HepG2 (cell line): ENCODE measurements at regions not wholly inside any gene's neighbourhood (a gene's known extent, or its start where the extent isn't known, plus 50 kb on each side); places are given as distances from the start of the nearest gene placed in this dataset.
"Not testable (repeated sequence)": the region's sequence is repeated elsewhere in the genome, so short reads cannot be mapped to it uniquely, and the experiment has no call there.

Source experiments
- ATAC-seq: fragments of 200-7000 bp; cut with Tn5 transposase; 3 replicates; pipeline ENCODE4 v1.9.1; 2020; ENCODE audit warnings: mild to moderate bottlenecking, moderate library complexity
- BruUV-seq: library from RNA; stranded (reverse); fragments of 400-500 nt; replicated peaks from 2 replicates; lab custom pipeline; 2021; lab: Mats Ljungman, UMichigan
- CTCF ChIA-PET: fragments of 300-600 bp; formaldehyde crosslinking; extraction: SDS; loops from one replicate; lab custom pipeline; 2021; ENCODE audit warnings: low total read pairs, inconsistent platforms, low intra/inter-chr PET ratio; lab: Yijun Ruan, JAX
- POLR2A ChIA-PET: fragments of 350-600 bp; sonication (Branson Sonifier 250); formaldehyde crosslinking; loops from one replicate; lab custom pipeline; 2020; ENCODE audit warnings: antibody characterized with exemption, inconsistent platforms; lab: Yijun Ruan, JAX
- DNase-seq: peaks from one replicate; pipeline ENCODE4 v3.0.0-alpha.2; 2015; ENCODE audit warnings: low spot score
- FAIRE-seq: peaks from 3 replicates; lab custom pipeline; 2011; peaks lifted over from hg19 to GRCh38; lab: Jason Lieb, UNC
- H2AFZ ChIP-seq: one replicate; pipeline ENCODE4 v1.6.1; 2011; ENCODE audit warnings: low read length, inconsistent platforms
- H3K27ac ChIP-seq: fragments of 300-600 bp; 3 replicates; pipeline ENCODE4 v1.8.0; 2011; ENCODE audit warnings: mixed run types, mild to moderate bottlenecking, mixed read lengths, low read length, inconsistent platforms; ENCODE audit not compliant: insufficient read depth; ENCODE audit errors: extremely low read length
- H3K27me3 ChIP-seq, 2 experiments: fragments of 200-600 bp in 1 of 2; 2 replicates in 1 of 2; 3 replicates in 1 of 2; pipeline versions ENCODE4 v1.6.0 to v1.8.0; 2011; ENCODE audit warnings: low read length in 2 of 2, mild to moderate bottlenecking in 2 of 2, moderate library complexity in 2 of 2, inconsistent platforms in 1 of 2; ENCODE audit not compliant: insufficient read depth in 2 of 2, control insufficient read depth in 1 of 2
- H3K36me3 ChIP-seq, 2 experiments: fragments of 200-600 bp in 1 of 2; replicated peaks in 1 of 2; 2 replicates in 1 of 2; 3 replicates in 1 of 2; pipeline versions ENCODE4 v1.5.1 to v1.8.0; 2011; ENCODE audit warnings: low read length in 2 of 2, inconsistent platforms in 1 of 2; ENCODE audit not compliant: insufficient read depth in 2 of 2, control insufficient read depth in 1 of 2
- H3K4me1 ChIP-seq: 2 replicates; pipeline ENCODE4 v1.5.1; 2012; ENCODE audit warnings: low read length, inconsistent platforms; ENCODE audit not compliant: insufficient read depth
- H3K4me2 ChIP-seq: 2 replicates; pipeline ENCODE4 v1.6.0; 2011; ENCODE audit warnings: low read depth, low read length, inconsistent platforms
- H3K4me3 ChIP-seq, 3 experiments: fragments of 200-600 bp in 1 of 3; sonication (generic), shearing (Covaris generic) in 1 of 3; replicated peaks in 1 of 3; 2 replicates each; pipeline ENCODE4 v1.5.1; 2011 to 2016; ENCODE audit warnings: low read length in 3 of 3, inconsistent platforms in 2 of 3, low read depth in 2 of 3, mild to moderate bottlenecking in 2 of 3, control low read depth in 1 of 3, mixed read lengths in 1 of 3; ENCODE audit not compliant: insufficient read depth in 1 of 3
- H3K79me2 ChIP-seq: one replicate; pipeline ENCODE4 v1.6.1; 2011; ENCODE audit warnings: low read length, inconsistent platforms; ENCODE audit not compliant: insufficient read depth
- H3K9ac ChIP-seq: 2 replicates; pipeline ENCODE4 v1.6.0; 2011; ENCODE audit warnings: mild to moderate bottlenecking, low read depth, low read length, inconsistent platforms; ENCODE audit not compliant: insufficient read depth
- H3K9me3 ChIP-seq: 2 replicates; pipeline ENCODE4 v1.5.1; 2012; ENCODE audit warnings: mild to moderate bottlenecking, low read length
- H4K20me1 ChIP-seq: 2 replicates; pipeline ENCODE4 v1.6.0; 2011; ENCODE audit warnings: inconsistent platforms, mild to moderate bottlenecking, low read length, moderate library complexity; ENCODE audit not compliant: insufficient read depth
- MAX ChIP-seq: IDR thresholded peaks from 2 replicates; pipeline ENCODE4 v1.6.1; 2012; ENCODE audit warnings: inconsistent platforms
- MLLT10 ChIP-seq: sonication (generic); formaldehyde crosslinking; IDR thresholded peaks from 2 replicates; pipeline ENCODE4 v1.4.0; 2020; ENCODE audit warnings: missing genetic modification reagents
- NFATC3 ChIP-seq: sonication (generic); formaldehyde crosslinking; IDR thresholded peaks from 2 replicates; pipeline ENCODE4 v1.5.1; 2020; ENCODE audit warnings: mild to moderate bottlenecking, missing genetic modification reagents
- NFYB ChIP-seq: sonication (generic); formaldehyde crosslinking; IDR thresholded peaks from 2 replicates; pipeline ENCODE4 v1.4.0; 2020; ENCODE audit warnings: missing genetic modification reagents
- PCBP1 ChIP-seq: fragments of 200-400 bp; formaldehyde crosslinking; IDR thresholded peaks from 2 replicates; pipeline ENCODE4 v1.6.1; 2017; ENCODE audit warnings: mild to moderate bottlenecking, low read depth, low read length, borderline replicate concordance
- THAP9 ChIP-seq: sonication (generic); formaldehyde crosslinking; IDR thresholded peaks from 2 replicates; pipeline ENCODE4; 2020; ENCODE audit warnings: missing genetic modification reagents, mild to moderate bottlenecking, borderline replicate concordance
- ZNF205 ChIP-seq: IDR thresholded peaks from 2 replicates; pipeline ENCODE4 v1.6.1; 2018; ENCODE audit warnings: missing biosample characterization, missing genetic modification reagents
- WGBS: methylation state at CpG from one replicate; pipeline ENCODE4 v1.1.6; 2017; ENCODE audit warnings: low lambda C conversion rate; 5-methylcytosine and 5-hydroxymethylcytosine counted together
- in situ Hi-C: cut with HindIII; loops from 2 replicates; pipeline ENCODE4 v1.10.0; 2017; ENCODE audit warnings: low pct_unique_long_range_greater_than_20kb; ENCODE audit not compliant: extremely low pct_ligation_motif_present
- intact Hi-C: fragments of 100-400 bp; cut with micrococcal nuclease; formaldehyde crosslinking; loops from one replicate; pipeline ENCODE4 v1.10.0; 2022; ENCODE audit not compliant: unreplicated experiment
- TF ChIP-seq, protein P1 (sequence below): sonication (generic); formaldehyde crosslinking; IDR thresholded peaks from 2 replicates; pipeline ENCODE4 v1.5.1; 2020; ENCODE audit warnings: missing genetic modification reagents, mild to moderate bottlenecking, borderline replicate concordance
- TF ChIP-seq, protein P2 (sequence below): sonication (generic); formaldehyde crosslinking; conservative IDR thresholded peaks from 2 replicates; pipeline ENCODE4 v1.8.0; 2022; ENCODE audit warnings: mild to moderate bottlenecking, moderate library complexity, missing genetic modification reagents

- TF ChIP-seq, protein P1, sequence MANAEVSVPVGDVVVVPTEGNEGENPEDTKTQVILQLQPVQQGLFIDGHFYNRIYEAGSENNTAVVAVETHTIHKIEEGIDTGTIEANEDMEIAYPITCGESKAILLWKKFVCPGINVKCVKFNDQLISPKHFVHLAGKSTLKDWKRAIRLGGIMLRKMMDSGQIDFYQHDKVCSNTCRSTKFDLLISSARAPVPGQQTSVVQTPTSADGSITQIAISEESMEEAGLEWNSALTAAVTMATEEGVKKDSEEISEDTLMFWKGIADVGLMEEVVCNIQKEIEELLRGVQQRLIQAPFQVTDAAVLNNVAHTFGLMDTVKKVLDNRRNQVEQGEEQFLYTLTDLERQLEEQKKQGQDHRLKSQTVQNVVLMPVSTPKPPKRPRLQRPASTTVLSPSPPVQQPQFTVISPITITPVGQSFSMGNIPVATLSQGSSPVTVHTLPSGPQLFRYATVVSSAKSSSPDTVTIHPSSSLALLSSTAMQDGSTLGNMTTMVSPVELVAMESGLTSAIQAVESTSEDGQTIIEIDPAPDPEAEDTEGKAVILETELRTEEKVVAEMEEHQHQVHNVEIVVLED (CRISPR knock-in tag), result no peak
- no peak for TF ChIP-seq ZNF205 (CRISPR knock-in tag)
Measured at GRCh38 chr10:114719311-114719710, 61.2 kb upstream of the ABLIM1 start (continued).

- H4K20me1 ChIP-seq, CTCF ChIA-PET, FAIRE-seq, BruUV-seq, POLR2A ChIA-PET, H3K36me3 ChIP-seq, H3K79me2 ChIP-seq, in situ Hi-C loops, H3K4me2 ChIP-seq, H3K9me3 ChIP-seq, DNase-seq, H3K9ac ChIP-seq, intact Hi-C loops, H3K27me3 ChIP-seq, H2AFZ ChIP-seq, H3K27ac ChIP-seq, H3K4me3 ChIP-seq, ATAC-seq: not testable (repeated sequence)
- 90% methylated on average over 1 of the region's 1 CpG for WGBS
- H3K4me1 ChIP-seq, result peaks cover 24% of the 10 kb centered on the region
Measured at GRCh38 chr10:114720023-114720422, 61.9 kb upstream of the ABLIM1 start.

DNA sequence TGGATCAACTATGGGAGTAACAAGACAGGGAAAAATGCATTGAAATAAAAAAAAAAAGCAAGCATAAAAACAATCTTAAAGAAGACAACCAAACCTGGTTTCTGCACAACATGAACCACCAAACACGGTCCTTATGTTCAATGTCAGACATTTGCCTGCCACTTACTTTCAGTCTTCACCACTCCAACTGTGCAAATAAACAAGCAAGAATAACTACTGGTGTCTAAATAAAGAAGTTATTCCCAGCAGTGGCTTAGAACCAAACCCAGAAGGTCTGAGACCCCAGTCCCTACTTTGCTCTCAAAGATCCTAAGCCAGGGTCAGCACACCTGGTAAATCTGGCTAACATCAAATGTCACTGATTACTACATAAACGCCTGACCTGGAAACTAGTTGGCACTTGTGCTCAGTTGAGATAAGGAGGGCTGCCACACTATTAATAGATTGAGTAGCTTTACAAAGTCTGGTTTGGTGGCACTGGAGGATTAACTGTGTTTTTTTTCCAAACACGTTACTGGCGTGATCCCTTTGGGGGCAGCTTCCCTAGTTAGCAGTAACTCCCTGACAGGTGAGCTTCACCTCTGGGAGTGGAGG, 62.7 kb upstream of the ABLIM1 start:
- CTCF ChIA-PET, result no interaction called here
- TF ChIP-seq NFYB (CRISPR knock-in tag), result no peak
- TF ChIP-seq MAX, result no peak
- no peak for TF ChIP-seq THAP9 (CRISPR knock-in tag)
- TF ChIP-seq PCBP1, result no peak
- TF ChIP-seq, protein P2, sequence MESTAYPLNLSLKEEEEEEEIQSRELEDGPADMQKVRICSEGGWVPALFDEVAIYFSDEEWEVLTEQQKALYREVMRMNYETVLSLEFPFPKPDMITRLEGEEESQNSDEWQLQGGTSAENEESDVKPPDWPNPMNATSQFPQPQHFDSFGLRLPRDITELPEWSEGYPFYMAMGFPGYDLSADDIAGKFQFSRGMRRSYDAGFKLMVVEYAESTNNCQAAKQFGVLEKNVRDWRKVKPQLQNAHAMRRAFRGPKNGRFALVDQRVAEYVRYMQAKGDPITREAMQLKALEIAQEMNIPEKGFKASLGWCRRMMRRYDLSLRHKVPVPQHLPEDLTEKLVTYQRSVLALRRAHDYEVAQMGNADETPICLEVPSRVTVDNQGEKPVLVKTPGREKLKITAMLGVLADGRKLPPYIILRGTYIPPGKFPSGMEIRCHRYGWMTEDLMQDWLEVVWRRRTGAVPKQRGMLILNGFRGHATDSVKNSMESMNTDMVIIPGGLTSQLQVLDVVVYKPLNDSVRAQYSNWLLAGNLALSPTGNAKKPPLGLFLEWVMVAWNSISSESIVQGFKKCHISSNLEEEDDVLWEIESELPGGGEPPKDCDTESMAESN (CRISPR knock-in tag), result no peak
- TF ChIP-seq NFATC3, result no peak
- no peak for TF ChIP-seq MLLT10 (CRISPR knock-in tag)

More for the DNA sequence above, 62.7 kb upstream of the ABLIM1 start:
- DNase-seq (no peak), FAIRE-seq (no peak), ATAC-seq (no peak)
- H3K4me3 ChIP-seq, result no peak overlapping the region
- intact Hi-C loops (no loop called here), in situ Hi-C loops (no loop called here)
- no peak overlapping the region for H3K27ac ChIP-seq
- no peaks in the 10 kb centered on the region for H3K79me2 ChIP-seq
- H3K4me2 ChIP-seq, result no peak overlapping the region
- H3K36me3 ChIP-seq, result no peaks in the 10 kb centered on the region
- no peaks in the 10 kb centered on the region for H4K20me1 ChIP-seq
- H3K27me3 ChIP-seq, result no peaks in the 10 kb centered on the region
- no TSS peak for BruUV-seq
- H3K9ac ChIP-seq, result no peak overlapping the region
- 13% methylated on average over 3 of the region's 4 CpGs for WGBS
- H2AFZ ChIP-seq, result no peak overlapping the region
- H3K9me3 ChIP-seq, result no peaks in the 10 kb centered on the region
- POLR2A ChIA-PET, result no interaction called here
- peaks cover 24% of the 10 kb centered on the region for H3K4me1 ChIP-seq
